ENCODE measurements at regions not wholly inside any gene's neighbourhood (a gene's known extent, or its start where the extent isn't known, plus 50 kb on each side); places are given as distances from the start of the nearest gene placed in this dataset.

- ChIA-PET SMC1A (ENCODE audit: uncharacterized antibody, unreplicated experiment) (no interaction called here), POLR2A (no interaction called here), RAD21 (ENCODE audit: unreplicated experiment) (no interaction called here), CTCF (no interaction called here)
- FAIRE-seq (no peak), ATAC-seq (no peak), DNase-seq (ENCODE audit: low read depth, low spot score) (no peak)
- Histone ChIP-seq H3K9ac (ENCODE audit: control insufficient read depth, insufficient read depth, low read length) (no peak overlapping the region), H2AFZ (ENCODE audit: control insufficient read depth, low read depth, low read length) (no peak overlapping the region), H3K36me3 (ENCODE audit: control insufficient read depth in 2 of 2, insufficient read depth in 2 of 2, low read length in 1 of 2) (no peaks in the 10 kb centered on the region), H3K27me3 (replicated peaks in 1 of 2; ENCODE audit: control insufficient read depth in 2 of 2, insufficient read depth in 2 of 2, low read length in 1 of 2) (no peaks in the 10 kb centered on the region), H3K9me3 (replicated peaks; ENCODE audit: control insufficient read depth, insufficient read depth, low read length) (no peaks in the 10 kb centered on the region), H3K4me2 (ENCODE audit: control insufficient read depth, insufficient read depth) (no peak overlapping the region), H3K4me3 (no peak overlapping the region), H3K27ac (ENCODE audit: control insufficient read depth, insufficient read depth) (no peak overlapping the region), H4K20me1 (ENCODE audit: control insufficient read depth, insufficient read depth) (no peaks in the 10 kb centered on the region), H3K4me1 (ENCODE audit: control insufficient read depth, insufficient read depth, low read length) (no peaks in the 10 kb centered on the region), H3K79me2 (ENCODE audit: control insufficient read depth, insufficient read depth, low read length) (no peaks in the 10 kb centered on the region)
- no TSS peak for BruUV-seq (replicated peaks)
- in situ Hi-C loops (cut with MboI) (no loop called here), intact Hi-C loops (cut with micrococcal nuclease; ENCODE audit: unreplicated experiment) (no loop called here)
- WGBS (ENCODE audit: insufficient coverage, insufficient replicate concordance, low lambda C conversion rate, missing lambda C conversion rate), result 41% methylated on average over 3 of the region's 3 CpGs
- TF ChIP-seq BCL11A (IDR thresholded peaks at IDR 0.05; ENCODE audit: low read depth, low read length) (no peak), SIN3A (IDR thresholded peaks at IDR 0.05; ENCODE audit: low read depth, low read length) (no peak), RUNX3 (IDR thresholded peaks at IDR 0.05; ENCODE audit: low read length) (no peak), RAD21 (IDR thresholded peaks at IDR 0.05; ENCODE audit: insufficient read depth, low read depth, low read length) (no peak), NFXL1 (IDR thresholded peaks at IDR 0.05; ENCODE audit: borderline replicate concordance) (no peak), BACH1 (IDR thresholded peaks at IDR 0.05; ENCODE audit: borderline replicate concordance) (no peak), CHD2 (IDR thresholded peaks at IDR 0.05; ENCODE audit: borderline replicate concordance, low read depth, low read length) (no peak), SMARCA5 (IDR thresholded peaks at IDR 0.05) (no peak), CBX3 (IDR thresholded peaks at IDR 0.05; ENCODE audit: borderline replicate concordance, low read depth) (no peak), FOS (IDR thresholded peaks at IDR 0.05; ENCODE audit: borderline replicate concordance, extremely low read depth, insufficient read length) (no peak), NBN (IDR thresholded peaks at IDR 0.05) (no peak), SMC3 (IDR thresholded peaks at IDR 0.05; ENCODE audit: borderline replicate concordance, low read length) (no peak), MYB (IDR thresholded peaks at IDR 0.05; ENCODE audit: borderline replicate concordance, low read depth, low read length) (no peak), JUND (IDR thresholded peaks at IDR 0.05; ENCODE audit: low read depth, low read length) (no peak), POLR2A (IDR thresholded peaks at IDR 0.05; ENCODE audit: low read depth, low read length) (no peak), MXI1 (IDR thresholded peaks at IDR 0.05; ENCODE audit: low read depth, low read length) (no peak), TAF1 (IDR thresholded peaks at IDR 0.05; ENCODE audit: borderline replicate concordance, low read depth, low read length) (no peak), HDAC6 (IDR thresholded peaks at IDR 0.05; ENCODE audit: unreplicated experiment) (no peak), MYC (IDR thresholded peaks at IDR 0.05; ENCODE audit: insufficient read depth, insufficient read length, insufficient replicate concordance, low read length, severe bottlenecking) (no peak), ELK1 (IDR thresholded peaks at IDR 0.05; ENCODE audit: low read depth, low read length) (no peak)
Measured at GRCh38 chr2:136705336-136705735, 60.0 kb upstream of the THSD7B start.

Measured in GM12878 (cell line).